Keratinocyte (primary cell): ENCODE measurements at regions not wholly inside any gene's neighbourhood (a gene's known extent, or its start where the extent isn't known, plus 50 kb on each side); places are given as distances from the start of the nearest gene placed in this dataset.

ENCODE experiments used
- DNase-seq: peaks from one replicate; pipeline ENCODE4 v3.0.0-alpha.2; 2011; ENCODE audit warnings: low read depth, missing footprints, low spot score
- FAIRE-seq: peaks from 2 replicates; lab custom pipeline; 2011; peaks lifted over from hg19 to GRCh38; lab: Jason Lieb, UNC
- H2AFZ ChIP-seq: 2 replicates; pipeline ENCODE4 v1.6.0; 2012; ENCODE audit warnings: low read length, control low read depth, inconsistent platforms; ENCODE audit not compliant: control insufficient read depth
- H3K27ac ChIP-seq: 2 replicates; pipeline ENCODE4 v1.5.1; 2011; ENCODE audit warnings: low read length; ENCODE audit not compliant: control insufficient read depth, insufficient read depth
- H3K27me3 ChIP-seq: 3 replicates; pipeline ENCODE4 v1.6.0; 2011; ENCODE audit warnings: low read length; ENCODE audit not compliant: control insufficient read depth, insufficient read depth; ENCODE audit errors: extremely low read depth
- H3K36me3 ChIP-seq, 2 experiments: 2 replicates in 1 of 2; 3 replicates in 1 of 2; pipeline ENCODE4 v1.5.1; 2011; ENCODE audit warnings: low read length in 2 of 2, mild to moderate bottlenecking in 1 of 2; ENCODE audit not compliant: control insufficient read depth in 2 of 2, insufficient read depth in 2 of 2; ENCODE audit errors: extremely low read depth in 1 of 2
- H3K4me1 ChIP-seq: 3 replicates; pipeline ENCODE4 v1.5.1; 2011; ENCODE audit warnings: low read length; ENCODE audit not compliant: control insufficient read depth, insufficient read depth; ENCODE audit errors: extremely low read depth
- H3K4me2 ChIP-seq: 3 replicates; pipeline ENCODE4 v1.6.0; 2011; ENCODE audit warnings: low read depth, low read length; ENCODE audit not compliant: control insufficient read depth, insufficient read depth; ENCODE audit errors: extremely low read depth
- H3K4me3 ChIP-seq, 3 experiments: fragments of 200-600 bp in 1 of 3; sonication (generic) in 1 of 3; 2 replicates in 2 of 3; 3 replicates in 1 of 3; pipeline ENCODE4 v1.5.1; 2011 to 2016; ENCODE audit warnings: low read length in 3 of 3, mild to moderate bottlenecking in 3 of 3, control low read depth in 2 of 3, inconsistent platforms in 1 of 3, low read depth in 1 of 3, mixed read lengths in 1 of 3, mixed run types in 1 of 3, moderate library complexity in 1 of 3; ENCODE audit not compliant: control insufficient read depth in 2 of 3, insufficient read depth in 2 of 3; ENCODE audit errors: extremely low read depth in 1 of 3
- H3K79me2 ChIP-seq: 2 replicates; pipeline ENCODE4 v1.6.0; 2012; ENCODE audit warnings: low read length; ENCODE audit not compliant: control insufficient read depth, insufficient read depth
- H3K9ac ChIP-seq: 3 replicates; pipeline ENCODE4 v1.6.0; 2011; ENCODE audit warnings: low read length; ENCODE audit not compliant: control insufficient read depth, insufficient read depth; ENCODE audit errors: extremely low read depth
- H3K9me1 ChIP-seq: 3 replicates; pipeline ENCODE4 v1.6.0; 2011; ENCODE audit warnings: low read length; ENCODE audit not compliant: control insufficient read depth, insufficient read depth; ENCODE audit errors: extremely low read depth
- H3K9me3 ChIP-seq: 2 replicates; pipeline ENCODE4 v1.5.1; 2012; ENCODE audit warnings: low read depth, low read length; ENCODE audit not compliant: control insufficient read depth
- H4K20me1 ChIP-seq: 3 replicates; pipeline ENCODE4 v1.6.0; 2011; ENCODE audit warnings: low read length; ENCODE audit not compliant: control insufficient read depth, insufficient read depth; ENCODE audit errors: extremely low read depth
- EZH2 ChIP-seq: IDR thresholded peaks from one replicate; pipeline ENCODE4 v1.6.1; 2012; ENCODE audit warnings: inconsistent platforms, mild to moderate bottlenecking, low read length, moderate library complexity
- dilution Hi-C: fragments of 300-500 bp; cut with MboI; formaldehyde crosslinking; loops from one replicate; pipeline ENCODE4 v1.7.0; 2020; ENCODE audit warnings: low sequenced_read_pairs; ENCODE audit not compliant: extremely low pct_ligation_motif_present
- TF ChIP-seq, protein P1 (sequence below), 3 experiments: IDR thresholded peaks in 1 of 3; conservative IDR thresholded peaks in 1 of 3; optimal IDR thresholded peaks in 1 of 3; 2 replicates in 2 of 3; 3 replicates in 1 of 3; pipeline versions ENCODE3 to v1.5.1; 2011; ENCODE audit warnings: low read length in 3 of 3, mild to moderate bottlenecking in 3 of 3, moderate library complexity in 2 of 3, control low read depth in 1 of 3, inconsistent platforms in 1 of 3; ENCODE audit not compliant: insufficient read depth in 2 of 3; ENCODE audit errors: extremely low read depth in 1 of 3

DNA sequence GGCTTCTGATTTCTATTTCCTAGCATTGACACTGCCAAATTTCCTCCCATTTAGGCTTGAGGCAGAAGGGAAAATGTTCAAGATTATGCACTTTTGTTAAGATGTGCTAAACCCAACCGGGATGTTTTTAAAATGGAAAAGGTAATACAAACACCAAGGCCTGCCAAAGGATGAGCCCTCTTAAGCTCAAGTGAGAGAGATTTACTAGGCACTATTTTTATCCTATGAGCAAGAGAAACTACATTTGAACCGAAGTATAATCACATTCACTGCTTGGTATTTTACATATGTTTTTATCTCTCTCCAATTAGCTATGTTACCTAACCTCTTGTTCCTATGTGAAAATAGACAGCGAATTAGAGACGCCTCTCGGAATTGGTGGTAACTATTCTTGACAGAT lies 295.8 kb downstream of the GABRB3 start:
- H3K4me3 ChIP-seq, result no peak overlapping the region
- H4K20me1 ChIP-seq, result no peaks in the 10 kb centered on the region
- no peaks in the 10 kb centered on the region for H3K27me3 ChIP-seq
- no peak overlapping the region for H3K9ac ChIP-seq
- H3K9me1 ChIP-seq, result no peaks in the 10 kb centered on the region
- no peaks in the 10 kb centered on the region for H3K4me1 ChIP-seq
- FAIRE-seq, result no peak
- TF ChIP-seq, protein P1, sequence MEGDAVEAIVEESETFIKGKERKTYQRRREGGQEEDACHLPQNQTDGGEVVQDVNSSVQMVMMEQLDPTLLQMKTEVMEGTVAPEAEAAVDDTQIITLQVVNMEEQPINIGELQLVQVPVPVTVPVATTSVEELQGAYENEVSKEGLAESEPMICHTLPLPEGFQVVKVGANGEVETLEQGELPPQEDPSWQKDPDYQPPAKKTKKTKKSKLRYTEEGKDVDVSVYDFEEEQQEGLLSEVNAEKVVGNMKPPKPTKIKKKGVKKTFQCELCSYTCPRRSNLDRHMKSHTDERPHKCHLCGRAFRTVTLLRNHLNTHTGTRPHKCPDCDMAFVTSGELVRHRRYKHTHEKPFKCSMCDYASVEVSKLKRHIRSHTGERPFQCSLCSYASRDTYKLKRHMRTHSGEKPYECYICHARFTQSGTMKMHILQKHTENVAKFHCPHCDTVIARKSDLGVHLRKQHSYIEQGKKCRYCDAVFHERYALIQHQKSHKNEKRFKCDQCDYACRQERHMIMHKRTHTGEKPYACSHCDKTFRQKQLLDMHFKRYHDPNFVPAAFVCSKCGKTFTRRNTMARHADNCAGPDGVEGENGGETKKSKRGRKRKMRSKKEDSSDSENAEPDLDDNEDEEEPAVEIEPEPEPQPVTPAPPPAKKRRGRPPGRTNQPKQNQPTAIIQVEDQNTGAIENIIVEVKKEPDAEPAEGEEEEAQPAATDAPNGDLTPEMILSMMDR (optimal IDR thresholded peaks at IDR 0.05 in 1 of 3, IDR thresholded peaks at IDR 0.05 in 1 of 3, conservative IDR thresholded peaks at IDR 0.05 in 1 of 3; ENCODE audit: extremely low read depth in 1 of 3, insufficient read depth in 2 of 3, low read length in 3 of 3), result no peak
- TF ChIP-seq EZH2, result no peak
- no peaks in the 10 kb centered on the region for H3K79me2 ChIP-seq
- dilution Hi-C loops, result no loop called here
- no peak overlapping the region for H3K4me2 ChIP-seq
- no peak for DNase-seq
- no peak overlapping the region for H2AFZ ChIP-seq
- no peak overlapping the region for H3K27ac ChIP-seq
- H3K36me3 ChIP-seq, result no peaks in the 10 kb centered on the region
- H3K9me3 ChIP-seq, result peaks cover 7% of the 10 kb centered on the region

DNA sequence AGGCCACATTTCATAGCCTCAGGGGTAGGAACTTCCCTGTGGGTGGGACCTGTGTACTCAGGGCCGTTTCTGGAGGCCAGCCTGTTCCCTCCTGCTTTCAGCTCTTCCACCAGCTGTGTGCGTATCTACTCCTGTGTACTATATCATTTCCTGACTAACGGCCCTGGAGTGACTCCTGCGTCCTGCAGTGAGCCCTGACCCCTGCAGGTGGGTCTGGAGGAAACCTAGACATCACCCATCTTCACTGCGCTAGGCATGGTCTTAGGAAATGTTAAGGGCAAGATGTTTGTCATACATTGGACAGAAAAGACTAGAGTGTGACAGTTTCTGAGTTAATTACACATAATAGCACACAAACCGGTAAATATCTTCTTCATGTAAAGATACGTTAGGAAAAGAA lies 297.3 kb downstream of the GABRB3 start:
- Histone ChIP-seq H2AFZ (no peak overlapping the region), H3K9ac (no peak overlapping the region), H3K9me3 (peaks cover 7% of the 10 kb centered on the region), H3K4me2 (no peak overlapping the region), H3K4me3 (no peak overlapping the region), H4K20me1 (no peaks in the 10 kb centered on the region), H3K79me2 (no peaks in the 10 kb centered on the region), H3K4me1 (no peaks in the 10 kb centered on the region), H3K36me3 (no peaks in the 10 kb centered on the region), H3K27me3 (no peaks in the 10 kb centered on the region), H3K9me1 (no peaks in the 10 kb centered on the region), H3K27ac (no peak overlapping the region)
- DNase-seq (no peak), FAIRE-seq (no peak)
- TF ChIP-seq, protein P1 (optimal IDR thresholded peaks at IDR 0.05 in 1 of 3, IDR thresholded peaks at IDR 0.05 in 1 of 3, conservative IDR thresholded peaks at IDR 0.05 in 1 of 3; ENCODE audit: extremely low read depth in 1 of 3, insufficient read depth in 2 of 3, low read length in 3 of 3), result no peak
- TF ChIP-seq EZH2, result no peak
- dilution Hi-C loops, result no loop called here
